Activated CD4-positive, alpha-beta memory T cell treated with anti-CD3 and anti-CD28 coated beads, Interleukin-2, amount 10 ng/mL, durations not matched to agents 7 days and 5 days (primary cell): ENCODE measurements at regions not wholly inside any gene's neighbourhood (a gene's known extent, or its start where the extent isn't known, plus 50 kb on each side); places are given as distances from the start of the nearest gene placed in this dataset.

Source experiments
- CTCF ChIA-PET: fragments of 350-600 bp; sonication (Branson Sonifier 250); formaldehyde crosslinking; loops from one replicate; lab custom pipeline; 2021; ENCODE audit warnings: antibody characterized with exemption, inconsistent platforms; lab: Charles Lee
- POLR2A ChIA-PET: fragments of 350-600 bp; sonication (Branson Sonifier 250); formaldehyde crosslinking; loops from one replicate; lab custom pipeline; 2021; ENCODE audit warnings: antibody characterized with exemption; lab: Charles Lee
- DNase-seq: peaks from one replicate; pipeline ENCODE4 v3.0.0-alpha.2; 2020
- H3K27ac Mint-ChIP-seq: one replicate; pipeline ENCODE4 v1.8.0; 2021; ENCODE audit warnings: mild to moderate bottlenecking, mixed read lengths
- H3K27me3 Mint-ChIP-seq: one replicate; pipeline ENCODE4 v1.8.0; 2021; ENCODE audit warnings: mixed read lengths
- H3K36me3 Mint-ChIP-seq: one replicate; pipeline ENCODE4 v1.8.0; 2021; ENCODE audit warnings: low read depth, mixed read lengths
- H3K4me1 Mint-ChIP-seq: one replicate; pipeline ENCODE4 v1.8.0; 2021; ENCODE audit warnings: mixed read lengths
- H3K4me3 Mint-ChIP-seq: one replicate; pipeline ENCODE4 v1.8.0; 2021; ENCODE audit warnings: mild to moderate bottlenecking, mixed read lengths
- H3K9me3 Mint-ChIP-seq: one replicate; pipeline ENCODE4 v1.8.0; 2021; ENCODE audit warnings: mixed read lengths

DNA sequence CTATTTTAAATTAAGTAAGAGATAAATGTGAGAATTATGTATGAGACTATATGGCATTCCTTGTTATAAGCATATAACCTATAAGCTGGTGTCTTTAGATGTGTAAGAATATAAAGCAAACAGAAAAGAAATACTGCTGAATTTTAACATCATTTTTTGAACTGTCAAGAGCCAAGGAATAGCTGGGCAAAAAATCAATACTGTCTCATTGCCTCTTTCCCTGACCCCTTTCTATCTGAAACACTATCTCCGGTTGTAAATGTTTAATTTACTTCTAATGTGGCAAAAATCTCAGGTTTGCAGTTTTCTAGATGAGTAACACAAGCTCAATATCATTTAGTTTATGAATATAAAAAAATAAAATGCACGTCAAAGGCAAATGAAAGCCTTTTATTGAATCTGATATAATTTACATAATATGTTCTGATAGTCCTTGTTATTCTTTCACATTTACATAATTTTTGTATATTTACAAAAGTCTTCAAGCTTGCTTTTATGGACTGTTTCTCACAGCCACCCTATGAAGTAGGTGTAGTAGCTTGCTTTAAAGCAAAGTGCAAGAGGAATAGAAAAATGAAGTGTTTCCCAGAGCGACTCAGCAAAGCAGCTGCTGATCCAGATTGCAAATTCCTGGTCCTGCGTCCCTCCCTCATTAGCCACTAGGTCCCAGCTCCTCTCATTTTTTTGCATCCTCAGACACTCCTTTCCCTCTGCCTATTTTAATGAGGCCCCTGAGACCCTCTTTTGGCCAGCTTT lies 188.2 kb upstream of the RFC3 start:
- POLR2A ChIA-PET: interaction anchor here (0.8 kb wide), 1 partner anchor 26 kb away, joined by 3 read pairs; no protein-coding TSS in a partner anchor
- H3K36me3 Mint-ChIP-seq: no peaks in the 10 kb centered on the region
- CTCF ChIA-PET: no interaction called here

DNA sequence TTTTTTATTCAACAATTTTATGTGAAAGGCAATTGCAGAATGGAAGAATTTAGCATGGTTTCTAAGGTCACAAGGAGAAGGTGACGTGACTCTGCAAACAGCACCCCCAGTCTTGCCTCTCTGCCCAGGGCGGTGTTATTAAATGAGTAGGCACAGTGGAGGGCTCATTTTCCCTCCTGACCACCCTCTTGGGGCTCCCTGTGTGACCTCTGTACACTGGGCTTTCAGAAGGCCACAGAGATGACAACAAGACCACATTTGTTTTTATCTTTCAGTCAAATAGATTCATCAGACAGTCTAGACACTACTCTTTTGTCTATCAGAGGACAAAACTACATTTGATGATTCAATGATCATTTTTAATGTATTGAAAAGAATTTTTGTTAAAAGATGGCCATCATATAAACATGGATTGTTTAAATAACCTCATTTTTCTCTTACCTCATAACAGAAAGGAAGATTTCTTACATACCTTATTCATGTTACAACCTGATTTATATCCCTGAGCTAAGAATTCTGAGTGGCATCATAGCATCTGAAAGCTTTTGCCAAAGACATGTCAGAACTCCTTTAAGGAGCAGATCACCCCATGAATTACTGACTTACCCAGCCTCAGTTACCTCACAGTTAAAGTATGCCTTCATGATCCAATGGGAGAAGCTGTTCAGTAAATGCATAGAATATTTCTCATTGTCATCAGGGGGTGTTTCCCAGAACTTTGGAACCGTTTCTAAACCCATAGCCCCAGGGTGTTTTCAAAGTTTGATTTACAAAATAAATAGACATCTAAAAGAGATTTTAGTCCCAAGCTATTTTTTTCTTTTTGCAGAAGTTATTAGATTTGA lies 184.0 kb upstream of the RFC3 start:
- Mint-ChIP-seq H3K4me1 (peaks cover 3% of the 10 kb centered on the region), H3K4me3 (no peak overlapping the region), H3K27ac (no peak overlapping the region), H3K27me3 (no peaks in the 10 kb centered on the region), H3K9me3 (no peaks in the 10 kb centered on the region), H3K36me3 (no peaks in the 10 kb centered on the region)
- POLR2A ChIA-PET: no interaction called here
- DNase-seq: no peak
- CTCF ChIA-PET: no interaction called here

More for the DNA sequence above, 188.2 kb upstream of the RFC3 start:
- no peaks in the 10 kb centered on the region for H3K27me3 Mint-ChIP-seq
- H3K4me1 Mint-ChIP-seq: peaks cover 4% of the 10 kb centered on the region
- H3K27ac Mint-ChIP-seq: no peak overlapping the region
- DNase-seq: no peak
- H3K9me3 Mint-ChIP-seq: no peaks in the 10 kb centered on the region
- H3K4me3 Mint-ChIP-seq: no peak overlapping the region

DNA sequence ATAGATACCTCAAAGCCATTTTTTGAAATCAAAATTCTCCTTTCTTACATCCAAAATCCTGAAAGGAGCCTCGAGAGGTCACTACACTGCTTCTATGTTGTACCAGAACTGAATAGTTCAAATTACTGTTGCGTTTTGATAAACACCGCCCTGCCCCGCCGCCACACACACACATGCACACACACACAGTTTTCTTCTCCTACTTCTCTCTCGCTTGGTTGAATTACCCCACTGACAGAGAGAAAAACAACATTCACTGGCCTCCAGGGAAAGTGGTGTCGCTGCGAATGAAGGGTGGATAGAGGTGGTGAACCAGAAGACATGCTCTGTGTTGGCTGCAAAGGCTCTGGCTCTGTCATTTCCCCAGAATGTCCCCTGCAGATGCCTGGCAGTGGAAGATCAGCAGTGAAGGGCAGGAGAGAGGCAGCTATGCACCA lies 183.4 kb upstream of the RFC3 start:
- H3K27ac Mint-ChIP-seq: no peak overlapping the region
- no peaks in the 10 kb centered on the region for H3K36me3 Mint-ChIP-seq
- CTCF ChIA-PET: no interaction called here
- H3K27me3 Mint-ChIP-seq: no peaks in the 10 kb centered on the region
- H3K4me3 Mint-ChIP-seq: no peak overlapping the region
- no peaks in the 10 kb centered on the region for H3K9me3 Mint-ChIP-seq
- H3K4me1 Mint-ChIP-seq: peaks cover 5% of the 10 kb centered on the region
- DNase-seq: no peak
- POLR2A ChIA-PET: no interaction called here

DNA sequence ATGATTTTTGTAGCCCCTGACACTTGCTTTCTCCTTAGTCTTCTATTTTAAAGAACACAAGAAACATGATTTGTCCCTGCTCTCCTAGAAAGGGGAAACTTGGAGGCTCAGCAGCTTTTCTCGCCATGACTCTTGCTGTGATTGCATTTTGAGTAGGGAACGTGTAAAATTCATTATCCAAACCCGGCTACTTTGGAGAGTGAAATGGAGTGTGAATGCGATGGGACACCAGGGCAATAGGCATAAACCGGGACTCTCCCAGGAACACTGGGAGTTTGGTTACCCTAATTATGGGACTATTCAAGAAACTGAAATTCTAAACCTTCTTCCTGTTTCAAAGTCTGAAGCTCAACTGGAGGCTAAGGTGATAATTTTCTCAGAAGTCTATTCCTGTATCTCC lies 181.7 kb upstream of the RFC3 start:
- Mint-ChIP-seq H3K4me1 (peaks cover 14% of the 10 kb centered on the region), H3K36me3 (no peaks in the 10 kb centered on the region), H3K27me3 (no peaks in the 10 kb centered on the region), H3K4me3 (no peak overlapping the region), H3K27ac (no peak overlapping the region), H3K9me3 (no peaks in the 10 kb centered on the region)
- ChIA-PET CTCF (no interaction called here), POLR2A (no interaction called here)
- DNase-seq: no peak

DNA sequence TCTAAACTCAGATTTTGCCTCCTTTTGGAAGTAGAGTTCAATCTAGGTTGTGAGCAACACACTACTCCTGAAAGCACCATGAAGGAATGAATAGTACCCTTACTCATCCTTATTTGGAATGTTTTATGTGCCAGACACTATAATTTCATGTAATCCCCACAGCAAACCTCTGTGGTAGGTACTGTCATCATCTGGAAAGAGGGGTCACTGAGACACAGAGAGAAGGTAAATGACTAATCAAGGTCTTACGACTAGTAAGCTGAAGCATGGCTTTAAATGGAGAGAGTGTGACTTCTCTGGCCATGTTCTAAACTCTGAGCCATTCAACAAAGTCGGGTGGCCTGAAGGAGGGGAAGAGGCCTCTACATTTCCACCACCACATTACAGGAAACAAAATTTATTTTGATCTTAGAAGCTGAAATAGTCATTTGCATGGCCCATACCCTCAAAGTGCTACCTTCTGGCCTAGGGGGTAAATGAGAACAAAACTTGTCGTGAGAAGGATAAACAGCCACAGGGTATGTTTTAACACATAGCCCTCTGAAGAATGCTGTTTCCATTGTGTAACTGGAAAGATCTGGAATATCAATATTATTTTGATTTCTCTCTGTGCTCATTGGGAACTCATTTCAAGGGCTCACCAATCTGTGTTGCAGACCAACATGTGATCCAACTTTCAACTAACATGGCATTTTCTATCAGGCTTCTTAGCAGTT lies 180.8 kb upstream of the RFC3 start:
- ChIA-PET CTCF (interaction anchor here (0.6 kb wide), 1 partner anchor 80 kb away, joined by 4 read pairs; no protein-coding TSS in a partner anchor), POLR2A (no interaction called here)
- no peak overlapping the region for H3K4me3 Mint-ChIP-seq
- H3K27ac Mint-ChIP-seq: no peak overlapping the region
- no peaks in the 10 kb centered on the region for H3K9me3 Mint-ChIP-seq
- DNase-seq: no peak
- no peaks in the 10 kb centered on the region for H3K27me3 Mint-ChIP-seq
- H3K36me3 Mint-ChIP-seq: no peaks in the 10 kb centered on the region
- peaks cover 14% of the 10 kb centered on the region for H3K4me1 Mint-ChIP-seq

DNA sequence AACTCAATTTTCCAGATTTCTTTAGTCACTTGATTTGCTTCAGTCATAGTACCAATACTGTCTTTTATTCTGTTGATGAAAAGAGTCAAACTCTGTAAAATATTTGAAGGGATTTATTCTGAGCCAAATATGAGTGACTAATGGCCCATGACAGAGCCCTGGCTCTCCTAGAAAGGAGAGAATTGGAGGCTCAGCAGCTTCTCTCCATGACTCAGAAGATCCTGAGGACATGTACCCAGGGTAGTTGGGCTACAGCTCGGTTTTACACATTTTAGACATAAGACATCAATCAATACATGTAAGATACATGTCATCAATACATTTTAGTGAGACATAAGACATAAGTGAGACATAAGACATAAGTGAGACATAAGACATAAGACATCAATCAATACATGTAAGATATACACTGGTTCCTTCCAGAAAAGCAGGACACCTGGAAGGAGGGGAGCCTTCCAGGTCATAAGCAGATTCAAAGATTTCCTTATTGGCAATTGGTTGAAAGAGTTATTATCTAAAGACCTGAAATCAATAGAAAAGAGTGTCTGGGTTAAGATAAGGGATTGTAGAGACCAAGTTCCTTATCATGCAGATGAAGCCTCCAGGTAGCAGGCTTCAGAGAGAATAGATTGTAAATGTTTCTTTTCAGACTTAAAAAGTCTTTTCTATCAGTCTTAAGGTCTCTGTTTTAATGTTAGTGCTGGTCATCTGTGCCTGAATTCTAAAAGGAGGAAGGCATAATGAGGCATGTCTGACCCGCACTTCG lies 179.8 kb upstream of the RFC3 start:
- Mint-ChIP-seq H3K27ac (no peak overlapping the region), H3K27me3 (no peaks in the 10 kb centered on the region), H3K4me3 (no peak overlapping the region), H3K4me1 (peaks cover 14% of the 10 kb centered on the region), H3K9me3 (no peaks in the 10 kb centered on the region), H3K36me3 (no peaks in the 10 kb centered on the region)
- DNase-seq: no peak
- POLR2A ChIA-PET: no interaction called here
- CTCF ChIA-PET: no interaction called here

DNA sequence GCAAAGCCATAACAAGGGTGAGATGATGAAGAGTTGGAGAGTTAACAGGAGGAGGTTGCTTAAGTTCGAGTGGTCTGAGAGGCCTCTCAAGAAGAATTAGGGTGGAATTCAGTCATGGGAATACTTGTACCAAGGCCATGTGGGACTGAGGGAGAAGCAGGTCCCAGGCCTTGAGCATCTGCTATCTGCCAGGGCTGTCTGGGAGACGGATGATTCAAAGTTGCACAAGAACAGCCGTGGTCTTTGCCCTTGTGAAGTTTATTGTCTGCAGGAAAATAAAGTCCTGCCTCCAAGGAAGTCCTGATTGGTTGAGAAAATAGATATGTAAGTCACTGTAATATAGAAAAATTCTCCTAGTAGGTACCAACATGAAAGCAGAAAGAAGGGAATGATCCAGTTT lies 178.8 kb upstream of the RFC3 start:
- H3K4me3 Mint-ChIP-seq: no peak overlapping the region
- no peaks in the 10 kb centered on the region for H3K27me3 Mint-ChIP-seq
- no peaks in the 10 kb centered on the region for H3K9me3 Mint-ChIP-seq
- CTCF ChIA-PET: no interaction called here
- H3K27ac Mint-ChIP-seq: no peak overlapping the region
- no peaks in the 10 kb centered on the region for H3K36me3 Mint-ChIP-seq
- no peak for DNase-seq
- POLR2A ChIA-PET: interaction anchor here (1.0 kb wide), 1 partner anchor 28 kb away, joined by 5 read pairs; no protein-coding TSS in a partner anchor
- H3K4me1 Mint-ChIP-seq: peaks cover 14% of the 10 kb centered on the region

DNA sequence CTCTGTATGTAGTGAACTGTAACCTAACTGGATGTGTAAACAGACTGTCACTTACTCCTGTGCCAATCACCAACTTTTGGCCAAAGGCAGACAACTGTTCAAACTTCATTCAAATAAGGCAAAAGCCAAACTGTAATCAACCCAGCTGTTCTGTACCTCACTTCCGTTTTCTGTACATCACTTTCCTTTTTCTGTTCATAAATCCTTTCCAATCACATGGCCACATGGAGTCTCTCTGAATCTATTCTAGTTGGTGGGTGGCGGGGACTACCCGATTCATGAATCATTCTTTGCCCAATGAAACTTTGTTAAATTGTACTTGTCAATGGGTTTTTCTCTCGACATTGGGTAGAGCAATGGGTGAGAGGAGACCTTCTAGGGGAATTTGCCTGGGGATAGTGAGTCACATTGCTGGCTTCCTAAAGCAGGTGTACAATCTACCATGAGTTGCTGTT lies 178.3 kb upstream of the RFC3 start:
- H3K4me3 Mint-ChIP-seq: no peak overlapping the region
- H3K36me3 Mint-ChIP-seq: no peaks in the 10 kb centered on the region
- ChIA-PET POLR2A (interaction anchor here (1.0 kb wide), 1 partner anchor 29 kb away, joined by 5 read pairs; no protein-coding TSS in a partner anchor), CTCF (interaction anchor here (0.6 kb wide), 1 partner anchor 9 kb away, joined by 5 read pairs; no protein-coding TSS in a partner anchor)
- H3K9me3 Mint-ChIP-seq: no peaks in the 10 kb centered on the region
- no peak overlapping the region for H3K27ac Mint-ChIP-seq
- DNase-seq: peak; percentile 22
- no peaks in the 10 kb centered on the region for H3K27me3 Mint-ChIP-seq
- H3K4me1 Mint-ChIP-seq: peaks cover 14% of the 10 kb centered on the region

DNA sequence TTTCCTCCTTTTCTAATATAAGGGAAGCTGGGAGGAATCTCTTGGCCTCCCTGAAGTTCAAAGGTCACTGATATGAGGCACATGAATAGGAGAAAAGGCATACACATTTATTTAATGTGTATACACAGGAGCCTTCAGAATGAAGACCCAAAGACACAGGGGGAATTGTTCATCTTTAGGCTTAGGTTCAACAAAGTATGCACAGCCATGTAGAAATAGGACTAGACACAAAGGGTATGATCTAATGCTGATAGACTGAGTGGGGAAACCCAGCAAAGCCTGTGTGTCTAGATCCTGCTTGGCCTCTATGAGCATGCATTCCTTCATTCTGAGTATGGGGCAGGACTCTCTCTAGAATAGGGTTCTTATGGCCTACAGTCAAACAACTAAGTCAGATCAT lies 177.1 kb upstream of the RFC3 start:
- H3K4me1 Mint-ChIP-seq: peaks cover 14% of the 10 kb centered on the region
- H3K27me3 Mint-ChIP-seq: no peaks in the 10 kb centered on the region
- H3K9me3 Mint-ChIP-seq: no peaks in the 10 kb centered on the region
- H3K36me3 Mint-ChIP-seq: no peaks in the 10 kb centered on the region
- ChIA-PET POLR2A (no interaction called here), CTCF (no interaction called here)
- H3K4me3 Mint-ChIP-seq: no peak overlapping the region
- DNase-seq: no peak
- H3K27ac Mint-ChIP-seq: no peak overlapping the region

DNA sequence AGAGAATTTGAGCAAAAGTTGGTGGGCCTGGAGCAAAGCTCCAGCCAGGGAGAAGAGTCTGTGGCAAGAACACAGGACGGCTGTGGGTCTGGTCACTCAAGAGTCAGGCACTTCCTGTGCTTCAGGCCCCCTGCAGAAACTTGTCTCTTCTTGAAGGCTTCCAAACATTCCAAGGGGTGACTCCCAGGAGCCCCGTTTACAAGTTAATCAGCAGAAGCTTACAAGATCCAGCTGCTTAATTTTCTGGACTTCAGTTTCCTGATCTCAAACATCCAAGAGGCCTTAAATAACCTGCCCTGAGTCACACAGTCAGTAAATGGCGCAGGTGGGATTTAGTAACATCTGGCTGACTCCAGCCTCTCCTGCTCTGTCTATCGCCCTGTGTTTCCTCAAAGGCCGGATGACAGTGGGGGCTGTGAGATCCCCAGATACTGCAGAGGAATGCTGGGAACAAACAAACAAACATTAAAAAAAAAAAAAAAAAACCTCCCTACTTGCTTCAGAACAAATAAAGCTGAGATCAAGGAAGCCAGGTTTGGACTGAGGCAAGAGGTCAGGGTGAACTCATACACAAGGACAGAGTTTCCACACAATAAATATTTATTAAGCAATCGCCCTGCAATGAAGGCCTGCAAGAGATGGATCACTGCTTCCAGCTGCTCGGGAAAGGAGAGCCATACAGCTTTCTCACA lies 175.4 kb upstream of the RFC3 start:
- Mint-ChIP-seq H3K4me3 (no peak overlapping the region), H3K27ac (no peak overlapping the region), H3K4me1 (peaks cover 11% of the 10 kb centered on the region), H3K9me3 (no peaks in the 10 kb centered on the region), H3K27me3 (no peaks in the 10 kb centered on the region), H3K36me3 (no peaks in the 10 kb centered on the region)
- ChIA-PET POLR2A (no interaction called here), CTCF (interaction anchor here (0.7 kb wide), 1 partner anchor 957 kb away, joined by 6 read pairs; no protein-coding TSS in a partner anchor)
- DNase-seq: no peak

DNA sequence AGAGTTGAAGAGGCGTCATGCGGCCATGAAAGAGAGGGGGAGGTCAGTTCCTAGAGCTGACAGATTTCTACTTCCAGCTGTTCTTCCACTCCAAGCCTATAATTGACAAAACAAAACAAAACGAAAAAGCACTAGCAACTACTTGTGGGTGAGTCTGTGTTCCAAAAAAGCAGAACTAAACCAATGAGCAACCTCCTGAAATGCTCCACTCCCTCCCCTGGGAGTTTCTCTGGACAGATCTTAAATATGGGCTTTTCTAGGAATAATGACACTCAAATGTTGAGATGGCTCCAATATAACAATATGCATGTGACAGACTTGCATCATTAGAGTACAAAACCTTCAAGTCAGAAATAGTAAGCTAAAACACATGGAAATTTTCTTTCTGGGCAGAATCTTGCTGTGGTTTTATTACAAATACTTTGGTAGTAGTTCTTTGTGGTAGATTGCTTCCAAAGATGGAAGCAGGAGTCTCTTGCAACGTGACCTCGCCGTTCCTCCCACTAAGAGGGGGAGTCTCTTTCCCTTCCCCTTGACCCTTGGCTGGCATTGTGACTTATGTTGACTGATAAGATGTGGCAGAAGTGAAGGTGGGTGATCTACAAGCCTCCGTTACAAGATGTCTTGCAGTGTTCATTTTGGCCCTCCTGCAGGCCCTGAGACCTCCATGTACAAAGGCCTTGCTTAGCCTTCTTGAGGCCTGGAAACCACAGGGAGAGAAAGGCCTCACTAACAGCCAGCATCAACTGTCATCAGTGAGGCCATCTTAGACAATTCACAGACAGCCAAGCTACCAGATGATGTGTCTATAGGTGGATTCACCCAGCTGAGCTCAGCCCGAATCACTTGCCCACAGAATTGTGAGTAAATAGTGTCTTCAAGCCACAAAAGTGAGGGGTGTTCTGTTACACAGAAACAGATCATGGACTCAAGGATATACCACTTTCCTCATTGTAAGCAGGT lies 173.1 kb upstream of the RFC3 start:
- no peak overlapping the region for H3K27ac Mint-ChIP-seq
- no peak for DNase-seq
- H3K27me3 Mint-ChIP-seq: no peaks in the 10 kb centered on the region
- ChIA-PET POLR2A (no interaction called here), CTCF (interaction anchor here (1.2 kb wide), 1 partner anchor 79 kb away, joined by 3 read pairs; no protein-coding TSS in a partner anchor)
- H3K4me1 Mint-ChIP-seq: peaks cover 5% of the 10 kb centered on the region
- H3K4me3 Mint-ChIP-seq: no peak overlapping the region
- no peaks in the 10 kb centered on the region for H3K36me3 Mint-ChIP-seq
- no peaks in the 10 kb centered on the region for H3K9me3 Mint-ChIP-seq
